ENCODE measurements at regions not wholly inside any gene's neighbourhood (a gene's known extent, or its start where the extent isn't known, plus 50 kb on each side); places are given as distances from the start of the nearest gene placed in this dataset.

DNA sequence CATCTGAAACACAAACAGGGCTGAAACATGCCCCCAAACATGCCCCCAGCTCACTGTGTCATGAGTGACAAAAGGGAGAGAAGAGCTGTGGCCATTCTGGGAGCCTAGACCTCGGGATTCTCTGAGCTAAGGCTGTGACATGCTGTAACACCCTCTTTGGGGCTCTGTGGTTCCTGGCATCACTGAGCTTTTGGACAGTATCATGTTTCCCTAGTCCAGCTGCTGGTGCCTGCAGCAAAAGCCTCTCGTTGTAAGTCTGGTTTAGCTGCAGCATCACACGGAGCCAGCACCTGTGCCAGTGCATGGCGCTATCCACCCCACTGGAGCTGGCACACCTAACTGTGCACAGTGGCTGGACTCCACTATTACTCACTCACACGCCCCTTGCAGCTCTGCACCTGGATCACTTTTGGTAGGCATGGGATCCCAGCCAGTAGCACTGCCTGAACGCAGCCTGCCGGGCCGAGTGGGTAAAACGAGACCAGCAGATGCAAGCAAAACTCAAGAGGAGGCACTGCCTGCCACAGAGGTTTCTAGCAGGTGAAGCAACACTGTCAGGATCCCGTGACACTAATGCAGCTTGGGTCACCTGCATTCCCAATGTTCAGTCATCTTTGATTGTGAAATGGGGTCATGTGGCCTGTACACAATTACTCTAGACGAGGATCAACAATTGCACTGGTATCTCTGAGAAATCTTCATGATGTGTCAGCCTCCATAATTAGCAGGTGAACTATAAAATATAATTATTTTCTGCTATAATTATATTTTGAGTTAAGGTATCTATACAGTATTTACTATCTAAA, 547.2 kb downstream of the ZNF804A start:
- Histone ChIP-seq H3K4me1 (ENCODE audit: control insufficient read depth, insufficient read depth, low read length) (no peaks in the 10 kb centered on the region), H3K27me3 (ENCODE audit: control insufficient read depth, insufficient read depth, low read length) (no peaks in the 10 kb centered on the region), H3K9me3 (ENCODE audit: control insufficient read depth, insufficient read depth, low read depth, low read length) (no peaks in the 10 kb centered on the region), H3K36me3 (ENCODE audit: control insufficient read depth, insufficient read depth, low read length) (no peaks in the 10 kb centered on the region), H3K4me3 (ENCODE audit: low read depth in 2 of 2, low read length in 2 of 2) (no peak overlapping the region), H3K27ac (ENCODE audit: low read length) (no peak overlapping the region)
- no peak for DNase-seq (ENCODE audit: low read depth, low spot score)
- ATAC-seq = no peak
- TF ChIP-seq, protein P1, sequence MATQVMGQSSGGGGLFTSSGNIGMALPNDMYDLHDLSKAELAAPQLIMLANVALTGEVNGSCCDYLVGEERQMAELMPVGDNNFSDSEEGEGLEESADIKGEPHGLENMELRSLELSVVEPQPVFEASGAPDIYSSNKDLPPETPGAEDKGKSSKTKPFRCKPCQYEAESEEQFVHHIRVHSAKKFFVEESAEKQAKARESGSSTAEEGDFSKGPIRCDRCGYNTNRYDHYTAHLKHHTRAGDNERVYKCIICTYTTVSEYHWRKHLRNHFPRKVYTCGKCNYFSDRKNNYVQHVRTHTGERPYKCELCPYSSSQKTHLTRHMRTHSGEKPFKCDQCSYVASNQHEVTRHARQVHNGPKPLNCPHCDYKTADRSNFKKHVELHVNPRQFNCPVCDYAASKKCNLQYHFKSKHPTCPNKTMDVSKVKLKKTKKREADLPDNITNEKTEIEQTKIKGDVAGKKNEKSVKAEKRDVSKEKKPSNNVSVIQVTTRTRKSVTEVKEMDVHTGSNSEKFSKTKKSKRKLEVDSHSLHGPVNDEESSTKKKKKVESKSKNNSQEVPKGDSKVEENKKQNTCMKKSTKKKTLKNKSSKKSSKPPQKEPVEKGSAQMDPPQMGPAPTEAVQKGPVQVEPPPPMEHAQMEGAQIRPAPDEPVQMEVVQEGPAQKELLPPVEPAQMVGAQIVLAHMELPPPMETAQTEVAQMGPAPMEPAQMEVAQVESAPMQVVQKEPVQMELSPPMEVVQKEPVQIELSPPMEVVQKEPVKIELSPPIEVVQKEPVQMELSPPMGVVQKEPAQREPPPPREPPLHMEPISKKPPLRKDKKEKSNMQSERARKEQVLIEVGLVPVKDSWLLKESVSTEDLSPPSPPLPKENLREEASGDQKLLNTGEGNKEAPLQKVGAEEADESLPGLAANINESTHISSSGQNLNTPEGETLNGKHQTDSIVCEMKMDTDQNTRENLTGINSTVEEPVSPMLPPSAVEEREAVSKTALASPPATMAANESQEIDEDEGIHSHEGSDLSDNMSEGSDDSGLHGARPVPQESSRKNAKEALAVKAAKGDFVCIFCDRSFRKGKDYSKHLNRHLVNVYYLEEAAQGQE (IDR thresholded peaks at IDR 0.05; ENCODE audit: insufficient read depth in 1 of 2, low read depth in 2 of 2, low read length in 1 of 2) = no peak
- TF ChIP-seq POLR2AphosphoS5 (IDR thresholded peaks at IDR 0.05; ENCODE audit: low read depth, low read length) = no peak
- no peak for TF ChIP-seq TCF7L2 (IDR thresholded peaks at IDR 0.05; ENCODE audit: low read depth, low read length)
- TF ChIP-seq SIN3A (IDR thresholded peaks at IDR 0.05; ENCODE audit: borderline replicate concordance, insufficient read depth, low read depth, low read length) = no peak
- TF ChIP-seq, protein P2, sequence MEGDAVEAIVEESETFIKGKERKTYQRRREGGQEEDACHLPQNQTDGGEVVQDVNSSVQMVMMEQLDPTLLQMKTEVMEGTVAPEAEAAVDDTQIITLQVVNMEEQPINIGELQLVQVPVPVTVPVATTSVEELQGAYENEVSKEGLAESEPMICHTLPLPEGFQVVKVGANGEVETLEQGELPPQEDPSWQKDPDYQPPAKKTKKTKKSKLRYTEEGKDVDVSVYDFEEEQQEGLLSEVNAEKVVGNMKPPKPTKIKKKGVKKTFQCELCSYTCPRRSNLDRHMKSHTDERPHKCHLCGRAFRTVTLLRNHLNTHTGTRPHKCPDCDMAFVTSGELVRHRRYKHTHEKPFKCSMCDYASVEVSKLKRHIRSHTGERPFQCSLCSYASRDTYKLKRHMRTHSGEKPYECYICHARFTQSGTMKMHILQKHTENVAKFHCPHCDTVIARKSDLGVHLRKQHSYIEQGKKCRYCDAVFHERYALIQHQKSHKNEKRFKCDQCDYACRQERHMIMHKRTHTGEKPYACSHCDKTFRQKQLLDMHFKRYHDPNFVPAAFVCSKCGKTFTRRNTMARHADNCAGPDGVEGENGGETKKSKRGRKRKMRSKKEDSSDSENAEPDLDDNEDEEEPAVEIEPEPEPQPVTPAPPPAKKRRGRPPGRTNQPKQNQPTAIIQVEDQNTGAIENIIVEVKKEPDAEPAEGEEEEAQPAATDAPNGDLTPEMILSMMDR (IDR thresholded peaks at IDR 0.05) = no peak
- no TSS peak for BruUV-seq (replicated peaks)
- ChIA-PET POLR2A (no interaction called here), CTCF (no interaction called here)
- intact Hi-C loops (cut with micrococcal nuclease; ENCODE audit: unreplicated experiment) = no loop called here
- in situ Hi-C loops (cut with HindIII; ENCODE audit: low pct_unique_long_range_greater_than_20kb, low sequenced_read_pairs) = no loop called here

DNA sequence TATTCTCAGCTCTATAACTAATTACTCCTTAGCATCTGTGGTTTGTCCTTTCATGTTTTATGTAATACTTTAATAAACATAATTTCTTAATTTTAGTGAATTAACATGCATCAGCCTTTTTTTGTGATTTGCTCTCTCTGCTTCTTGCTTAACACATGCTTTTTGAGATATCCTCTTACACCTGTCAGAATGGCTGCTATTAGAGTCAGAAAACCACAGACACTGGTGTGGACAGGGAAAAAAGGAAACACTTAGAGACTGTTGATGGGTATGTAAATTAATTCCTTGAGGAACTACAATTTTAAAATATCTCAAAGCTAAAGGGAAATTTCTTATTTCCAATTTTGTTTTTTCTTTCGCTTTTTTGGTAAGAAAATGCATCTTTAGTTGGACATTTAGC, 549.0 kb downstream of the ZNF804A start:
- H3K27ac ChIP-seq (ENCODE audit: low read length) = no peak overlapping the region
- in situ Hi-C loops (cut with HindIII; ENCODE audit: low pct_unique_long_range_greater_than_20kb, low sequenced_read_pairs) = no loop called here
- no peaks in the 10 kb centered on the region for H3K27me3 ChIP-seq (ENCODE audit: control insufficient read depth, insufficient read depth, low read length)
- no peak overlapping the region for H3K4me3 ChIP-seq (ENCODE audit: low read depth in 2 of 2, low read length in 2 of 2)
- TF ChIP-seq, protein P2 (IDR thresholded peaks at IDR 0.05) = no peak
- TF ChIP-seq, protein P1 (IDR thresholded peaks at IDR 0.05; ENCODE audit: insufficient read depth in 1 of 2, low read depth in 2 of 2, low read length in 1 of 2) = no peak
- TF ChIP-seq SIN3A (IDR thresholded peaks at IDR 0.05; ENCODE audit: borderline replicate concordance, insufficient read depth, low read depth, low read length) (no peak), TCF7L2 (IDR thresholded peaks at IDR 0.05; ENCODE audit: low read depth, low read length) (no peak), POLR2AphosphoS5 (IDR thresholded peaks at IDR 0.05; ENCODE audit: low read depth, low read length) (no peak)
- intact Hi-C loops (cut with micrococcal nuclease; ENCODE audit: unreplicated experiment) = no loop called here
- BruUV-seq (replicated peaks) = no TSS peak
- DNase-seq (ENCODE audit: low read depth, low spot score) = no peak
- no peaks in the 10 kb centered on the region for H3K4me1 ChIP-seq (ENCODE audit: control insufficient read depth, insufficient read depth, low read length)
- ChIA-PET CTCF (no interaction called here), POLR2A (no interaction called here)
- ATAC-seq = no peak
- H3K36me3 ChIP-seq (ENCODE audit: control insufficient read depth, insufficient read depth, low read length) = no peaks in the 10 kb centered on the region
- no peaks in the 10 kb centered on the region for H3K9me3 ChIP-seq (ENCODE audit: control insufficient read depth, insufficient read depth, low read depth, low read length)

Measured in Panc1 (cell line).